ENCODE measurements at regions not wholly inside any gene's neighbourhood (a gene's known extent, or its start where the extent isn't known, plus 50 kb on each side); places are given as distances from the start of the nearest gene placed in this dataset.

GRCh38 chr3:21942328-21942727 is 191.3 kb upstream of the ZNF385D start:
- TF ChIP-seq POLR2A (IDR thresholded peaks at IDR 0.05) = no peak
- TF ChIP-seq CTCF (IDR thresholded peaks at IDR 0.05) = no peak
